ENCODE measurements at regions not wholly inside any gene's neighbourhood (a gene's known extent, or its start where the extent isn't known, plus 50 kb on each side); places are given as distances from the start of the nearest gene placed in this dataset.
"Not testable (repeated sequence)": the region's sequence is repeated elsewhere in the genome, so short reads cannot be mapped to it uniquely, and the experiment has no call there.

- TF ChIP-seq CTCF (IDR thresholded peaks at IDR 0.05; ENCODE audit: low read depth, low read length), result no peak
- no peak overlapping the region for H3K27ac ChIP-seq
Measured at GRCh38 chr17:63019138-63019873, 53.3 kb downstream of the TANC2 start.

GRCh38 chr17:63022567-63022966 is 56.5 kb downstream of the TANC2 start:
- no peaks in the 10 kb centered on the region for H3K9me3 ChIP-seq (ENCODE audit: low read depth)
- no peaks in the 10 kb centered on the region for H3K27me3 ChIP-seq
- no peak for TF ChIP-seq CTCF (IDR thresholded peaks at IDR 0.05; ENCODE audit: low read depth, low read length)
- no peaks in the 10 kb centered on the region for H3K36me3 ChIP-seq
- no peak overlapping the region for H3K4me3 ChIP-seq
- H3K4me1 ChIP-seq (ENCODE audit: low read depth), result no peaks in the 10 kb centered on the region
- no peak for DNase-seq (ENCODE audit: low read depth in 1 of 2, low spot score in 1 of 2)
- no peak overlapping the region for H3K27ac ChIP-seq

More at GRCh38 chr17:63019138-63019873, 53.3 kb downstream of the TANC2 start:
- Histone ChIP-seq H3K36me3 (no peaks in the 10 kb centered on the region), H3K4me1 (ENCODE audit: low read depth) (no peaks in the 10 kb centered on the region), H3K9me3 (ENCODE audit: low read depth) (no peaks in the 10 kb centered on the region), H3K4me3 (no peak overlapping the region), H3K27me3 (no peaks in the 10 kb centered on the region)
- DNase-seq (ENCODE audit: low read depth in 1 of 2, low spot score in 1 of 2), result no peak

- no peak overlapping the region for H3K4me3 ChIP-seq
- DNase-seq (ENCODE audit: low read depth in 1 of 2, low spot score in 1 of 2), result no peak
- TF ChIP-seq CTCF (IDR thresholded peaks at IDR 0.05; ENCODE audit: low read depth, low read length), result no peak
- H3K4me1 ChIP-seq (ENCODE audit: low read depth), result no peaks in the 10 kb centered on the region
- no peaks in the 10 kb centered on the region for H3K36me3 ChIP-seq
- no peaks in the 10 kb centered on the region for H3K9me3 ChIP-seq (ENCODE audit: low read depth)
- H3K27ac ChIP-seq, result no peak overlapping the region
- H3K27me3 ChIP-seq, result no peaks in the 10 kb centered on the region
Measured at GRCh38 chr17:63023049-63023448, 57.0 kb downstream of the TANC2 start.

GRCh38 chr17:63024201-63024600 is 58.2 kb downstream of the TANC2 start:
- Histone ChIP-seq H3K27ac (no peak overlapping the region), H3K27me3 (no peaks in the 10 kb centered on the region), H3K36me3 (no peaks in the 10 kb centered on the region), H3K9me3 (ENCODE audit: low read depth) (no peaks in the 10 kb centered on the region), H3K4me3 (no peak overlapping the region), H3K4me1 (ENCODE audit: low read depth) (no peaks in the 10 kb centered on the region)
- TF ChIP-seq CTCF (IDR thresholded peaks at IDR 0.05; ENCODE audit: low read depth, low read length), result no peak
- no peak for DNase-seq (ENCODE audit: low read depth in 1 of 2, low spot score in 1 of 2)

- Histone ChIP-seq H3K27me3 (no peaks in the 10 kb centered on the region), H3K27ac (no peak overlapping the region), H3K4me3 (no peak overlapping the region), H3K4me1 (ENCODE audit: low read depth) (no peaks in the 10 kb centered on the region), H3K9me3 (ENCODE audit: low read depth) (no peaks in the 10 kb centered on the region), H3K36me3 (no peaks in the 10 kb centered on the region)
- peak in 1 of 2 donors; percentile 43 for DNase-seq (ENCODE audit: low read depth in 1 of 2, low spot score in 1 of 2)
- no peak for TF ChIP-seq CTCF (IDR thresholded peaks at IDR 0.05; ENCODE audit: low read depth, low read length)
Measured at GRCh38 chr17:63024716-63025115, 58.7 kb downstream of the TANC2 start.

- not testable (repeated sequence) for H3K36me3 ChIP-seq; H3K4me1 ChIP-seq (ENCODE audit: low read depth); H3K9me3 ChIP-seq (ENCODE audit: low read depth); H3K4me3 ChIP-seq; H3K27me3 ChIP-seq; DNase-seq (ENCODE audit: low read depth in 1 of 2, low spot score in 1 of 2); H3K27ac ChIP-seq
Measured at GRCh38 chr17:63025637-63026036, 59.6 kb downstream of the TANC2 start.
